ENCODE measurements at regions not wholly inside any gene's neighbourhood (a gene's known extent, or its start where the extent isn't known, plus 50 kb on each side); places are given as distances from the start of the nearest gene placed in this dataset.

- TF ChIP-seq ATF3 (IDR thresholded peaks at IDR 0.05), result peak; percentile 90
- peak; percentile 47; the same call in 1 of the 2 replicates for TF ChIP-seq ATF3 (CRISPR knock-in tag; conservative IDR thresholded peaks at IDR 0.05)
- no peak; the same call in 1 of the 2 replicates for TF ChIP-seq RNF2 (IDR thresholded peaks at IDR 0.05)
- TF ChIP-seq HMBOX1 (IDR thresholded peaks at IDR 0.05), result 0 out of 2 replicates have a peak, but pooled peaks have one; percentile 23
- no peak for TF ChIP-seq ZBTB9 (CRISPR knock-in tag; IDR thresholded peaks at IDR 0.05)
- TF ChIP-seq NUFIP1 (IDR thresholded peaks at IDR 0.05; ENCODE audit: partially characterized antibody), result no peak
- peak; percentile 76 for TF ChIP-seq TAL1 (IDR thresholded peaks at IDR 0.05)
- peak; percentile 75 for TF ChIP-seq ATF7 (IDR thresholded peaks at IDR 0.05)
- no peak for TF ChIP-seq E4F1 (CRISPR knock-in tag; IDR thresholded peaks at IDR 0.05; ENCODE audit: borderline replicate concordance)
- TF ChIP-seq YY1 (IDR thresholded peaks at IDR 0.05; ENCODE audit: borderline replicate concordance in 1 of 3, control insufficient read depth in 1 of 3, extremely low read depth in 1 of 3, insufficient read depth in 3 of 3, insufficient read length in 1 of 3, insufficient replicate concordance in 2 of 3, low read depth in 1 of 3, low read length in 2 of 3), result no peak
- TF ChIP-seq KLF16 (IDR thresholded peaks at IDR 0.05), result peak; percentile 58
- no peak for TF ChIP-seq ZNF263 (CRISPR knock-in tag; IDR thresholded peaks at IDR 0.05; ENCODE audit: borderline replicate concordance)
- TF ChIP-seq SMARCE1 (IDR thresholded peaks at IDR 0.05), result 0 out of 2 replicates have a peak, but pooled peaks have one; percentile 20
- TF ChIP-seq CEBPB (tag; IDR thresholded peaks at IDR 0.05), result peak; percentile 79
- peak; percentile 62; the same call in 1 of the 2 replicates for TF ChIP-seq SOX6 (IDR thresholded peaks at IDR 0.05)
- no peak for TF ChIP-seq NFATC3 (IDR thresholded peaks at IDR 0.05)
- TF ChIP-seq MED1 (CRISPR knock-in tag; IDR thresholded peaks at IDR 0.05; ENCODE audit: borderline replicate concordance), result no peak
- TF ChIP-seq ELK3 (CRISPR knock-in tag; IDR thresholded peaks at IDR 0.05), result no peak
- no peak for TF ChIP-seq E2F8 (IDR thresholded peaks at IDR 0.05; ENCODE audit: low read depth, partially characterized antibody)
These were observed 752.5 kb upstream of the SGCG start (continued) for GRCh38 chr13:22428188-22428828.
